ENCODE measurements at regions not wholly inside any gene's neighbourhood (a gene's known extent, or its start where the extent isn't known, plus 50 kb on each side); places are given as distances from the start of the nearest gene placed in this dataset.
A peak's percentile ranks its signal among the peaks of the same experiment; 100 is the strongest.

- DNase-seq (ENCODE audit: low spot score), result no peak
- peaks cover 0 to 58% of the 10 kb centered on the region in 2 donors for H3K4me1 ChIP-seq
These were observed 104.9 kb downstream of the TRIB2 start for GRCh38 chr2:12821656-12822055.

GRCh38 chr2:12824351-12824777 lies 107.6 kb downstream of the TRIB2 start:
- H3K36me3 ChIP-seq, result no peaks in the 10 kb centered on the region
- H3K27ac ChIP-seq, result peak overlapping the region; percentile 84 to 90
- no peak for TF ChIP-seq CTCF (IDR thresholded peaks at IDR 0.05)
- DNase-seq (ENCODE audit: low spot score), result peak; percentile 68
- no peaks in the 10 kb centered on the region for H3K27me3 ChIP-seq
- H3K9me3 ChIP-seq, result no peaks in the 10 kb centered on the region
- no peak overlapping the region for H3K4me3 ChIP-seq
- peaks cover 0 to 36% of the 10 kb centered on the region in 2 donors for H3K4me1 ChIP-seq

More at GRCh38 chr2:12821656-12822055, 104.9 kb downstream of the TRIB2 start:
- Histone ChIP-seq H3K4me3 (no peak overlapping the region), H3K9me3 (no peaks in the 10 kb centered on the region), H3K27me3 (no peaks in the 10 kb centered on the region), H3K36me3 (no peaks in the 10 kb centered on the region), H3K27ac (no peak overlapping the region)
- no peak for TF ChIP-seq CTCF (IDR thresholded peaks at IDR 0.05)

- TF ChIP-seq CTCF (IDR thresholded peaks at IDR 0.05), result no peak
- H3K27ac ChIP-seq, result peak overlapping the region; percentile 84 to 90
- peak; percentile 91 for DNase-seq (ENCODE audit: low spot score)
- peaks cover 0 to 31% of the 10 kb centered on the region in 2 donors for H3K4me1 ChIP-seq
- no peaks in the 10 kb centered on the region for H3K27me3 ChIP-seq
- no peak overlapping the region for H3K4me3 ChIP-seq
- no peaks in the 10 kb centered on the region for H3K9me3 ChIP-seq
- no peaks in the 10 kb centered on the region for H3K36me3 ChIP-seq
These were observed 108.1 kb downstream of the TRIB2 start for GRCh38 chr2:12824778-12825379.

GRCh38 chr2:12826781-12827180 lies 110.0 kb downstream of the TRIB2 start:
- Histone ChIP-seq H3K27me3 (no peaks in the 10 kb centered on the region), H3K9me3 (no peaks in the 10 kb centered on the region), H3K4me1 (peaks cover 0 to 21% of the 10 kb centered on the region in 2 donors), H3K4me3 (no peak overlapping the region), H3K27ac (peak overlapping the region in 1 of 2 donors; percentile 49), H3K36me3 (no peaks in the 10 kb centered on the region)
- no peak for DNase-seq (ENCODE audit: low spot score)
- TF ChIP-seq CTCF (IDR thresholded peaks at IDR 0.05), result no peak

GRCh38 chr2:12827721-12828120 lies 111.0 kb downstream of the TRIB2 start:
- no peaks in the 10 kb centered on the region for H3K36me3 ChIP-seq
- DNase-seq (ENCODE audit: low spot score), result no peak
- peaks cover 0 to 21% of the 10 kb centered on the region in 2 donors for H3K4me1 ChIP-seq
- H3K27ac ChIP-seq, result no peak overlapping the region
- H3K9me3 ChIP-seq, result no peaks in the 10 kb centered on the region
- no peaks in the 10 kb centered on the region for H3K27me3 ChIP-seq
- TF ChIP-seq CTCF (IDR thresholded peaks at IDR 0.05), result no peak
- H3K4me3 ChIP-seq, result no peak overlapping the region

- no peaks in the 10 kb centered on the region for H3K9me3 ChIP-seq
- H3K27me3 ChIP-seq, result no peaks in the 10 kb centered on the region
- no peak for DNase-seq (ENCODE audit: low spot score)
- no peaks in the 10 kb centered on the region for H3K36me3 ChIP-seq
- no peak overlapping the region for H3K27ac ChIP-seq
- no peak for TF ChIP-seq CTCF (IDR thresholded peaks at IDR 0.05)
- H3K4me1 ChIP-seq, result peaks cover 0 to 10% of the 10 kb centered on the region in 2 donors
- no peak overlapping the region for H3K4me3 ChIP-seq
These were observed 112.2 kb downstream of the TRIB2 start for GRCh38 chr2:12828980-12829379.
